GM18507 (cell line): ENCODE measurements at regions not wholly inside any gene's neighbourhood (a gene's known extent, or its start where the extent isn't known, plus 50 kb on each side); places are given as distances from the start of the nearest gene placed in this dataset.

Experiments
- DNase-seq: peaks from one replicate; pipeline ENCODE4 v3.0.0; 2011; ENCODE audit warnings: low read depth; ENCODE audit not compliant: insufficient read length; ENCODE audit errors: extremely low spot score
- FAIRE-seq: peaks from 2 replicates; lab custom pipeline; 2011; peaks lifted over from hg19 to GRCh38; lab: Jason Lieb, UNC

GRCh38 chr9:93830606-93831005 is 124.5 kb downstream of the BARX1 start:
- FAIRE-seq (no peak), DNase-seq (no peak)

- no peak for FAIRE-seq
- DNase-seq = no peak
Observed at GRCh38 chr9:93830012-93830596, 125.1 kb downstream of the BARX1 start.

- DNase-seq = no peak
- FAIRE-seq = no peak
Observed at GRCh38 chr9:93829271-93830011, 125.7 kb downstream of the BARX1 start.

DNA sequence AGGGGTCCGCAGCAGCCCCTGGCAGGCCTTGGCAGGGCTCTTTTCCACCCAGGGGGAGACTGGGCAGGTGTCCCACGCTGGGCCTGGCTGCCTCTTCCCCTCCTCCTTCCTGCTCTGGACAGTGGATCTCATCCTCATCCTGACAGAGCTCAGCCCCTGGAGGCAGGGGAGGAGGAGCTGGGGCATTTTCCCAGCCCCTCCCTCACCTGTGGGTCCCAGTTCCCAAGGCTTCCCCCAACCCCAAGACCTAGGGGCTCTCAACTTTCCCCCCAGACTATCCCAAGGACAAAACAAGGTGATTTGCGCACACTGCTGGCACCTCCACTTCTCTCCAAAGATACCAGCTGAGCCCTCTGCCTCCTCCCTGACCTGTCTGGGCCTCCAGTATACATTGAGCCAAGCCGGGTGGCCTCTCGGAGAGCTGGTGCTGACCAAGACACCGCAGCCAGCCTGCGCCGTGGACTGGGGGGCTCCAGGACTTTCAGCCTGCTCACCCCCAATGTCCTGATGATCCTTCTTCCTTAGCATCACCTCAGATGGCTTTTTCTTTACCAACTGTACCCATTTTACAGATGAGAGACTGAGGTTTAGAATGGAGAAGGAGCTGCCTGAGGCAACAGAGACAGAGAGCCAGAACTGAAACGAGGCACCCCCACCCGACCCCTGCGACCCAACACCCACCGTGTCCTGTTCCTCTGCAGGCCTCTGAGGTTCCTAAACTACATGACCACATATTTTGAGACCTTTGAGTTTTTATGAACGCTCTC is 126.6 kb downstream of the BARX1 start:
- DNase-seq (no peak), FAIRE-seq (no peak)

DNA sequence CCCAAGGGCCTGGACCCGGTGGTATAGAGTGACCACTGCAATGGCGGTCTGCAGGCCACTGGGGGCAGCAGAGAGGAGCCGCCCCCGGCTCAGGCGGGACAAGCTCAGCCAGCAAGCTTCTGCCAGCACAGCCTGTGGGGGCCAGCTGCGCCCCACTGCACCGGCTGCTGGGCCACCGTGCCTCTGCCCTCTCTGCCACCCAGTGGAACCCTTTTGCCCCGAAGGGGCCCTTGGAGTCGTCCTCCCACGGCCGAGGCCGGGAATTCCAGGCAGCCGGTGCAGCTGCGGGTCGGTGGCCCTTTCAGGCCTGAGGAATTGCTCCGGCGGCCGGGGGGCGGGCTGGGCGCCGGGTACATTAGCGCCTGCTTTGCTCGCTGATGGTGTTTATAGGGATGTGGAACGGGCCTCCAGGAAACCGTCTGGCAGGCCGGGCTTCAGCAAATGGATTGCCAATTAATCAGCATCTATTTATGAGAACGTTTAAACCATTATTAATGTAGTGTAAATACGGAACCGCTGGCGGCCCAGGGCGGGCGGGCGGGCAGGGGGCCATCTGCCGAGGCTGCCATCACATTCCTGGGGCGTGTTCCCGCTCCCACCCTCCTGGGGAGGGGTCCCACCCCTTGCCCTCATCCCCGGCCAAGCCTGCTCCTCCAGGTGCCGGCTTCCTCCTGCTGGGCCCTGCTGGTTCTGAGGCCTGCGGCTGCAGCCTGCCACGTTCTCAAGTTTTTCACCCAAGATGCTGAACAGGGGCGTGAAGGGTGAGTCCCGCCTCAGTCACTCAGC is 127.4 kb downstream of the BARX1 start:
- peak; percentile 25 for DNase-seq

GRCh38 chr9:93826905-93827544 is 128.1 kb downstream of the BARX1 start:
- FAIRE-seq (no peak), DNase-seq (no peak)

More for the DNA sequence above, 127.4 kb downstream of the BARX1 start:
- no peak for FAIRE-seq

- FAIRE-seq (no peak), DNase-seq (no peak)
Observed at GRCh38 chr9:93826209-93826608, 128.9 kb downstream of the BARX1 start.

DNA sequence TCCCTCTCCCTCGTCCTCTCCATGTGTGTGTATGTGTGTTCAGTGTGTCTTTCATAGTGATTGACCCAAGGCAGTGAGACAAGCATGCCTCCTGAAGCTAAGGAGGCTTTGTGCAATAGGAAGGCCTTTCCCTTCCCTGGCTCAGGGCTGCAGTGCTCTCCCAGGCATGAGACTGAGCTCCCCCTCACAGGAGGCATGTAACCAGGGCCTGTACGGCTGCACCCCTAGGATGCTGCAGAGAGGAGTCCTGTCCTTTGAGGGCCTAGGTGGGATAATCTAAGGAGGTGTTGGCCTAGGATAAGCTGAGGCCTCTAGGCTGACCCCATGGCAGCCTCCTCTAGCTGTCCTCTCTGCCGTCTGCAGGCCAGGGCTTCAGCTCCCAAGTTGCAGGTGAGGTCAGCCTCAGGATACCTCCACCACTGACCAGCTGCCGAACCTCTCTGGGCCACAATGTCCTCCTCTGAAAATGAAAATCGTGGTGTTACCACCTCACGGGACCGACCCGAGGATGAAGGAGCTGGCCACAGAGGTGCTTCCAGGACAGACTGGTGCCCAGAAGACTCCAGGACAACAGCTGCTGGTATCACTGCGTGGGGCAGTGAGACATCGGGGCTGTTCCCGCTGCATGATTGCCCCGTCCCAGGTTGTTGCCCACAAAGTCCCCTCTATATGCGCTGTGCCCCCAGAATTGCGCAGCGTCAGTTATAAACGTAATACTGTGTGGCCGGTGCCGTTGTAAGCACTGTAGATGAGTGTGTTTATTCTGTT is 129.6 kb downstream of the BARX1 start:
- no peak for FAIRE-seq
- no peak for DNase-seq

DNA sequence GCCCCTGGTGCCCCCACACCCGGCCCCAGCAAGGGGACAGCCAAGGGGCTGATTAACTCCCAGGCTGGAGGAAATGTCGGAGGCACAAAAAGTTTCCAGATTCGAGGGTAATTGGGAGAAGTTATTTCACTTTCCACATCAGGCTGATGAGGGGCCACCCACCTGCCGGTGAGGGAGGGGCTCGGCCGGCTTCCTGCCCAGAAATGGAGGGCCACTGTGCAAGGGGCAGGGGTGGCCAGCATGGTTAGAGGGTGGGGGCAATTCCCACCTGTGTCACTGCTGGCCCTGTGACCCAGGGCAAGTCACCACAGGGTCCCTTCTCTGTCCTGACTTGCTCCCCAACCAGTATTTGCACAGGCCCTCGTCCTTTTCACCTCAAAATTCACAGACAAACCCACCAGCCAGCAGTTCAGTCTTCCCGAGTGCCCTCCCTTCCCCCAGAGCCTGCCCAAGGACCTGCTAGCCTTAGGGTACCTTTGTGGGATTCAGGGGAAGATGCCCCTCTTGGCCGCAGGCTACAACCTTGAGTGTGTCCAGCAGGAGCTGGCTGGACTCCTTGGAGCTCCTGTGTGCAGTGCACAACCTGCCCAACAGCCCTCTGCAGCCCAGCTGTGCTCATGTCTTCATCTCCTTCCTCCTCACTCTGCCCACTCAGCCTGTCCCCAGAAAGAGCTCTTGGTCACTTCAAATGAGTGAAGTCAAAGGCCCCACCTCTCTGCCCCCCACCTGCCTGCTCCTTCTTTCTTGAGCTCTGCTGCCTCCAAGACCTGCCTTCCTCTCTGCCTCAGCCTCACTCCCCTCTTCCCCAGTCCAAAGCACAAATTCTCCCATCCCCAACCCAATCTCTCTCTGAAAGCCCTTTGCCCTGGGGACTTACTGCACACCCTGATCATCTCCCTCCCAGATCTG is 130.5 kb downstream of the BARX1 start:
- no peak for DNase-seq
- FAIRE-seq = no peak

DNA sequence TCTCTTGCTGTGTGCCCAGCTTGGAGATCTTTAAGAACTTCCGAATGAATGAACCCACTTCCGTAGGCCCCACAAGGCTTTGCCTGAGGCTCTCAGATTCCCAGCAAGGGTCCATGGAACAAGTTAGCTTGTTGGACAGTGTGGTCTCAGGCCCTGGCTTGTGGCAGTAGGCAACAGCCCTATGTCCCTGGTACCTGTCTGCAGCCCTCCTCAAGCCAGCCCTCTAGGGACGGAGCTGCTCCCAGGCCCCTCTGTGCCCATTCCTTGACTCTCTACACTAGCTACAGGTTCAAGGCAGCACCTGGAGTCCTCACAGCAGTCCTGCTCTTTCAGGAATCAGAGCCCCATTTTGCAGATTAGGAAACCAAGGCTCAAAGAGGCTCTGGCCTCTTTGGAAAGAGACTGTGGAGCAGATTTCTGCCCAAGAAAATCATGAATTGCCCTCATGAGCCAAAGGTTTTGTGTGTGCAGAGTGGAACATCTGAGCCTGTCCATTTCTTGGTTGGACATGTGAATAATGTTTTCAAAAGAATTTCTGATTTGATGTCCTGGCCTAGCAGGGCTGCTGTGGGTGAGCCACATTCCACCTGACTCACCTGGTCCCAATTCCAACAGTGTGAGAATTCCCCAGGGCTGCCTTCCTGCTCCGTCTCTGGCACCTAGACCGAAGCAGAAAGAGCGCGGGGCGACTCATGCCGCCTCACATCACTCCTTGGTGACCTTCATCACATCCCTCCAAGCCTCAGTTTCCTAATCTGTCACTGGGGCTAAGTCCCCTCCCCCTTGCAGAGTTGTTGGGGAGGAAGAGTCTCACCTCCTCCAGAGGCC is 131.7 kb downstream of the BARX1 start:
- DNase-seq (no peak), FAIRE-seq (no peak)

GRCh38 chr9:93822229-93822628 is 132.9 kb downstream of the BARX1 start:
- FAIRE-seq (no peak), DNase-seq (no peak)

DNA sequence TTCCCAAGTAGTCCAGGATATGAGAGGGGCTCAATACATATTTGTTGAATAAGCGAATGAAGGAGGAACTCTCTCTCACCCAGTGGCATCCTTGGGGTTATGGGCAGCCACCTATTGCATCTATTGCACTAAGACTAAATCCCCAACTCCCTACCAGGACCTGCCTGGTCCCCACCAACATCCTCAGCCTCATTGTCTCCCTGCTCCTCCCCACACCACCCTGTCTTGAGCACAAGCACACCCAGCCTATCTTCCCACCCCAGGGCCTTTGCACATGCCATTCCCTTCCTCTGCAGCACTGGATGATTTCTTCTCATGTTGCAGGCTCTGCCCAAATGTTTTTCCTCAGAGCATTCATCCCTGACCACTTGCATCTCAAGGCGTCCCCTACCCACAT is 133.8 kb downstream of the BARX1 start:
- no peak for FAIRE-seq
- no peak for DNase-seq

- FAIRE-seq (no peak), DNase-seq (no peak)
Observed at GRCh38 chr9:93820667-93821306, 134.4 kb downstream of the BARX1 start.

GRCh38 chr9:93819905-93820304 is 135.2 kb downstream of the BARX1 start:
- FAIRE-seq (no peak), DNase-seq (no peak)

DNA sequence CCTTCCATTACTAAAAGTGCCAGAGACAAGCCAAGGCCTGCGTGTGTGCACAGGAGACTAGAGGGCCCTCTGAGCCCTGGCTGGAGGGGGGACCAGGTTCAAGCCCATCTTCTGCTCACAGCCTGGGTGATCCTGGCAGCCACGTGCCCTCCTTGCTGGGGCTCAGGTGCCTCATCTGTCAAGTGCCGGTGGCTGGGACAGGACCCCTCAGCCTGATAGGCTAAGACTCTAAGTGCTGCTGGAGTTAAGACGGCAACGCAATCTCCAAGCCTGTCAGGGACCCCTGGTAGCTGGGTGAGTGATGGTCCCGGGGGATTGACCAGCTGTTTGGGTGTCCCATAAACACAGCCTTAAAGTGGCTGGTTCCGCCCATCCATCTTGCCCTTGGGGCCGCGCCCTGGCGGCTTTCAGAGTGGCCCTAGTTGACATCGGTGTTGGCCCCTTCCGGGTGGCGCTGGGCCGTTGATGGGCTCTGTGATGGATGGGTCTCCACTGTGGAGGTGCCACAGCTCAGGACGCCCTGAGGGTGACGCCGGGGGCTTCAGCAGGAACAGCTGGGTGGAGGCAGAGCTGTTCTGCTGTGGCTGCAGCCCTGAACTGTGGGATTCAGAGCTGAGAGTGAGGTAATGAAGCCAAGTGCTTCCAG is 136.2 kb downstream of the BARX1 start:
- FAIRE-seq (no peak), DNase-seq (no peak)

DNA sequence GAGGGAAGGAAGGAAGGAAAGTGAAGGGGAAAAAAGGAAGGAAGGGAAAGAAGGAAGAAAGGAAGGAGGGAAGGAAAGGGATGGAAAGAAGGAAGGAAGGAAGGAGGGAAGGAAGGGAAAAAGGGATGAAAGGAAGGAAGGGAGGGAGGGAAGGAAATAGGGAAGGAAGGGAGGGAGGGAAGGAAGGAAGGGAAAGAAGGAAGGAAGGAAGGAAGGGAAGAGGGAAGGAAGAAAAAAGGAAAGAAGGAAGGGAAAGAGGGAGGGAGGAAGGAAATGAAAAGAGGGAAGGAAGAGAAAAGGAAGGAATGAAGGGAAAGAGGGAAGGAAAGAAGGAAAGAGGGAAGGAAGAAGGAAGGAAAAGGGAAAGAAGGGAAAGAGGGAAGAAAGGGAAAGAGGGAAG is 136.9 kb downstream of the BARX1 start:
- DNase-seq (no peak), FAIRE-seq (no peak)
